BJ (cell line): ENCODE measurements at regions not wholly inside any gene's neighbourhood (a gene's known extent, or its start where the extent isn't known, plus 50 kb on each side); places are given as distances from the start of the nearest gene placed in this dataset.

Experiments
- CTCF ChIA-PET: fragments of 350-600 bp; formaldehyde crosslinking; extraction: SDS; loops from one replicate; lab custom pipeline; 2021; ENCODE audit warnings: antibody characterized with exemption, inconsistent platforms; lab: Yijun Ruan, JAX
- POLR2A ChIA-PET: fragments of 300-600 bp; sonication (Branson Sonifier 250); formaldehyde crosslinking; extraction: SDS; loops from one replicate; lab custom pipeline; 2021; ENCODE audit warnings: antibody characterized with exemption; lab: Charles Lee
- DNase-seq: peaks from one replicate; pipeline ENCODE4 v3.0.0-alpha.2; 2011; ENCODE audit warnings: low read depth
- H3K27me3 ChIP-seq: 2 replicates; pipeline ENCODE4 v1.6.0; 2011; ENCODE audit warnings: low read length; ENCODE audit not compliant: control insufficient read depth, insufficient read depth
- H3K36me3 ChIP-seq: 2 replicates; pipeline ENCODE4 v1.5.1; 2011; ENCODE audit warnings: low read length; ENCODE audit not compliant: control insufficient read depth, insufficient read depth
- H3K4me3 ChIP-seq: 2 replicates; pipeline ENCODE4 v1.5.1; 2011; ENCODE audit warnings: low read depth, mild to moderate bottlenecking, control low read depth, low read length
- TF ChIP-seq, protein P1 (sequence below): IDR thresholded peaks from 2 replicates; pipeline ENCODE4 v1.5.1; 2011; ENCODE audit warnings: low read depth, mild to moderate bottlenecking, control low read depth, inconsistent platforms, low read length, moderate library complexity; ENCODE audit not compliant: insufficient read depth

DNA sequence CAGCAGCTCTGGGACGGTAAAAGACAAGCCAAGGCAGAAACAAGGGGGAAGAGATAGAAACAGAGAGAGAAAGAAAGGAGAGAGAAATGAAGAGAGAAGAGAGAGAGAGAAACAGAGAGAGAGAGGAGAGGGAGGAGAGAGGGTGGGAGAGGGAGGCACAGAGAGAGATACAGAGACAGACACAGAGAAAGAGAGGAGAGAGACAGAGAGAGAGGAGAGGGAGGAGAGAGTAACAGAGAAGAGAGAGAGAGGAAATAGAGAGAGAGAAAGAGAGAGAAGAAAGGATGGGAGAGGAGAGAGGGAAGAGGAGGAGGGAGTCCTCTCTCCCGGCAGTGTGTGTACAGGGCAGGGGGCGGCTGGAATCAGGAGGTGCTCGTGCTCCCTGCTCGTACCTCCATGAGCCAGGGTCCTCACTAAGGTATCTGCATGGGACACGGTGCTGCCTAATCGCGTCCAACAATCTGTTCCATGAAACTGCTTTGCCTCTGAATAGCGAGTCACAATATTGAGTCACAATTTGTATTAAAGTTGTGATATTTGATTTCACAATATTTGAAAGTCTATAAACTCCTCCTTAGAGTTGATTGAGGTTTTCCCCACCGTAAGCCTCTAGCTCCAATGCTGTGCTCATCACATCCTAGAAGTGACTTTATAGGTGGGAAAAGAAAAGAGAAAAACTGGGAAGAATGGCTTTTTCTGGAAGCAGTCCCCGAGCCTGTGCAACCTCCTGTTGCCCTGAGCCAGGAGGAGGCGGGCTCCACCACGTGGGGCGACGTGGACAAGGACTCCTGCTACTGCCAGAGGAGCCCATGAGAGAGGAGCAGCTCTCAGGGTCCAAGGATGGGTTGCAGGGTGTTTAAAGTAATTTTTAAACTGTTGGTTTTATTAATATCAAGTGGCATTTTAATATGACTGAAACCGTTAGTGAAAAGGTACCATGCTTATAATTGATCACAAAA is 81.7 kb upstream of the ARHGEF7 start:
- ChIA-PET CTCF (interaction anchor here (1.1 to 1.7 kb wide), 3 partner anchors 8 to 34 kb away, joined by 3 to 6 read pairs (median 3); no protein-coding TSS in a partner anchor), POLR2A (no interaction called here)
- TF ChIP-seq, protein P1, sequence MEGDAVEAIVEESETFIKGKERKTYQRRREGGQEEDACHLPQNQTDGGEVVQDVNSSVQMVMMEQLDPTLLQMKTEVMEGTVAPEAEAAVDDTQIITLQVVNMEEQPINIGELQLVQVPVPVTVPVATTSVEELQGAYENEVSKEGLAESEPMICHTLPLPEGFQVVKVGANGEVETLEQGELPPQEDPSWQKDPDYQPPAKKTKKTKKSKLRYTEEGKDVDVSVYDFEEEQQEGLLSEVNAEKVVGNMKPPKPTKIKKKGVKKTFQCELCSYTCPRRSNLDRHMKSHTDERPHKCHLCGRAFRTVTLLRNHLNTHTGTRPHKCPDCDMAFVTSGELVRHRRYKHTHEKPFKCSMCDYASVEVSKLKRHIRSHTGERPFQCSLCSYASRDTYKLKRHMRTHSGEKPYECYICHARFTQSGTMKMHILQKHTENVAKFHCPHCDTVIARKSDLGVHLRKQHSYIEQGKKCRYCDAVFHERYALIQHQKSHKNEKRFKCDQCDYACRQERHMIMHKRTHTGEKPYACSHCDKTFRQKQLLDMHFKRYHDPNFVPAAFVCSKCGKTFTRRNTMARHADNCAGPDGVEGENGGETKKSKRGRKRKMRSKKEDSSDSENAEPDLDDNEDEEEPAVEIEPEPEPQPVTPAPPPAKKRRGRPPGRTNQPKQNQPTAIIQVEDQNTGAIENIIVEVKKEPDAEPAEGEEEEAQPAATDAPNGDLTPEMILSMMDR: no peak
- Histone ChIP-seq H3K36me3 (no peaks in the 10 kb centered on the region), H3K27me3 (no peaks in the 10 kb centered on the region), H3K4me3 (no peak overlapping the region)
- DNase-seq: no peak

DNA sequence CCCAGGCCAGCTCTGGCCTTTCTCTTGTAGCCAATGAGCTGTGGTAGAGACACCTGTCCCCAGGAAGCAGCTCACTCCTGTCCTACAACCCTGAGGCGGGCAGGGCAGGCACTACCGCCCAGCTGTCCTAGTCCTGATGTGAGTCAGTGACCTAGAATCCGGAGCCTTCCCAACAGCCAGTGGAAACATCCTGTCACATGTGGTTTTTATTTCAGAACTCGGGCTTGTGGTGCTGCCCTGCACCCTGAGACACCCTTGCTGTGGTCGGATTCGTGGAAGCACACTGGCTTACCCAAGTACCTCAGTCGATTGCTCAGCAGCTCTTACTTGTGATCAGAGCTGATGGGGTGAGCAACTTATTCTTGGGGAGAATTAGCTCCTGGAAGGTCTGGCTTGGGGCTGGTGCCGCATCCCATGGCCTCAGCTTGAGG is 83.6 kb upstream of the ARHGEF7 start:
- Histone ChIP-seq H3K4me3 (no peak overlapping the region), H3K27me3 (no peaks in the 10 kb centered on the region), H3K36me3 (no peaks in the 10 kb centered on the region)
- CTCF ChIA-PET: interaction anchor here (0.7 to 2.1 kb wide), 5 partner anchors 16 to 116 kb away, joined by 3 to 9 read pairs (median 3); partner anchors contain the start of gene ANKRD10
- POLR2A ChIA-PET: no interaction called here
- DNase-seq: peak; percentile 80
- TF ChIP-seq, protein P1: no peak

DNA sequence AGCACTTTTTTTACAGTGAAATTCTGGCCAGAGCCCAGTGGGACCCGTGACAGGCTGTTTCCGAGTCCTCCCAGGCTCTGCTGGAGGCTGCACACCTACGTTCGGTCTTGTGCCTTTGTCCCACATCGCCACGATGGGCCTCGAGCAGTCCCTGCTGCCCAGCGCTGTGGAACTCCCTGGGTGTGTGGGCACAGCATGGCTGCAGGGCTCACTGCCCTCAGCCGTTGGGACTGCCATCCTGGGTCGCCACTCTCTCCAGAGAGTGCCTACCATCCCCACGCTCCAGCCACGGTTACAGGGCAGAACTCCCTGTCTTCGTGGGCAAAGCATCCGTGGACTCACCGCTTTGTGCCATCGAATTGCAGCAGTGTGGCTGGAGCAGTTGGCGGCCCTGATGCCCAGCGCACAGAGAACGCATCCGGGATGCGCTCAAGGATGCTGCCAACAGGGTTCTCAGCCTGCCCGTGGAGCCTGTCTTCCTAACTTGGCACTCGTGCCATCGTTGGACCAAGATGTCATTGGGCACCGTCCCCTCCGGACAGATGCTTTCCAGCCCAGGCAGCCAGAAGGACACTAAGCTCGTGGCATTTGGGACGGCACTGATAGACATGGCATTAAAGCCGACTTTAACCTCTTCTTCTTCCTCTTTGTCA is 85.0 kb upstream of the ARHGEF7 start:
- TF ChIP-seq, protein P1: no peak
- no peak for DNase-seq
- ChIA-PET CTCF (no interaction called here), POLR2A (no interaction called here)
- Histone ChIP-seq H3K4me3 (no peak overlapping the region), H3K27me3 (no peaks in the 10 kb centered on the region), H3K36me3 (no peaks in the 10 kb centered on the region)

DNA sequence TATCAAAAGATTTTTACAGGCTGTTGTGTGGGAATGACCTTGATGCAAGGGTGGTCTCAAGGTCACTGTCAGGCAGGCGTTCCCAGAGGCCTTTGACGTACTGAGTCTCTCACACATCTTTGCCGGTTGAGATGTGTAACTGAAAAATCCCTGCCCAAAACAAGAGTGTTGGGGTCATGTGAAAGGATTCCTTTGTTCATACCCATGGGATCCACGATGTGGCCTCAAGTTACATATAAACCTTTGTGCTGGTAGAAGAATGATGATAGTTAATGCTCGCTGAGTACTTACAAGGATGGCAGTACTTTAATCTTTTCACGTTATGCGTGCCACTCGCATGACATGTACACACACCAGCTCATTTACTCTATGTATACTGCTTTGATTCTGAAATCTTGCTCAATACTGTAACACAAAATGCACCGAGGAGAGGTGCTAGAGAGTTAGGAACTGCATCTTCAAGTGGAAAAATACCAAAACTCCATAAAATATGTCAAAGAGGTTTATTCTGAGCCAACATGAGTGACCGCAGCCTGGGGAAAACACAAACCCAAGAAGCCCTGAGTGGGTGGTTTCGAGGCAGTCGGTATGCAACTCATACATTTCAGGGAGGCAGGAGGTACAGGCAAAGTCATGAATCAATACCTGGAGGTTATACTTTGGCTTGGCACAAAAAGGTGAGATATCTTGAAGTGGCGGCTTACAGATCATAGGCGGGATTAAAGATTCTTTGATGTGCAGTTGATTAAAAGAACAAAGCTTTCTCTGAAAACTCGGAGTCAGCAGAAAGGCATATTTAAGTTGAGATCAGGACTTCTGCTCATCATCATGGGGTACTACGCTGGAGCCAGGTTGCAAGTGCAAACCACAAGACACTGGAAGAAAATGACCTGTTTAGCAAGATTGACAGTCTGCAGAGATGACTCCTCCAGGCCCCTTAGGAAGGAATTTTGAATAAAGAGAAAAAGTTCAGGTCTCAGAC is 87.4 kb upstream of the ARHGEF7 start:
- Histone ChIP-seq H3K36me3 (no peaks in the 10 kb centered on the region), H3K4me3 (no peak overlapping the region), H3K27me3 (no peaks in the 10 kb centered on the region)
- ChIA-PET CTCF (interaction anchor here (0.9 kb wide), 1 partner anchor 8 kb away, joined by 3 read pairs; no protein-coding TSS in a partner anchor), POLR2A (no interaction called here)
- no peak for DNase-seq
- TF ChIP-seq, protein P1: 0 out of 2 replicates have a peak, but pooled peaks have one; percentile 14
